Hepatocyte (in vitro differentiated cells): ENCODE measurements at regions not wholly inside any gene's neighbourhood (a gene's known extent, or its start where the extent isn't known, plus 50 kb on each side); places are given as distances from the start of the nearest gene placed in this dataset.
"Not testable (repeated sequence)": the region's sequence is repeated elsewhere in the genome, so short reads cannot be mapped to it uniquely, and the experiment has no call there.

Source experiments
- DNase-seq: peaks from one replicate; pipeline ENCODE4 v3.0.0-alpha.2; 2016; ENCODE audit warnings: low spot score
- H2AFZ ChIP-seq: fragments of 200-600 bp; sonication (generic); 2 replicates; pipeline ENCODE4 v1.6.0; 2016; ENCODE audit warnings: antibody characterized with exemption, mild to moderate bottlenecking
- H3K27ac ChIP-seq: fragments of 200-600 bp; sonication (generic); 2 replicates; pipeline ENCODE4 v1.5.1; 2016; ENCODE audit warnings: mild to moderate bottlenecking
- H3K27me3 ChIP-seq: fragments of 200-600 bp; sonication (generic); 2 replicates; pipeline ENCODE4 v1.6.1; 2016
- H3K36me3 ChIP-seq: fragments of 200-600 bp; sonication (generic); replicated peaks from 2 replicates; pipeline ENCODE4 v1.5.1; 2016; ENCODE audit warnings: low read depth; ENCODE audit not compliant: insufficient read depth
- H3K4me1 ChIP-seq: fragments of 200-600 bp; sonication (generic); 2 replicates; pipeline ENCODE4 v1.5.1; 2016; ENCODE audit warnings: mild to moderate bottlenecking, moderate library complexity; ENCODE audit not compliant: insufficient read depth
- H3K4me2 ChIP-seq: fragments of 200-600 bp; sonication (generic); 2 replicates; pipeline ENCODE4 v1.6.0; 2016
- H3K4me3 ChIP-seq: fragments of 200-600 bp; sonication (generic); 2 replicates; pipeline ENCODE4 v1.5.1; 2016; ENCODE audit warnings: mild to moderate bottlenecking
- H3K79me2 ChIP-seq: fragments of 200-600 bp; sonication (generic); 2 replicates; pipeline ENCODE4 v1.6.0; 2017; ENCODE audit warnings: mild to moderate bottlenecking
- H3K9me2 ChIP-seq: fragments of 200-600 bp; sonication (generic); replicated peaks from 2 replicates; pipeline ENCODE4 v1.6.0; 2017; ENCODE audit warnings: mild to moderate bottlenecking; ENCODE audit not compliant: insufficient read depth
- H3K9me3 ChIP-seq: fragments of 200-600 bp; sonication (generic); 2 replicates; pipeline ENCODE4 v1.5.1; 2016; ENCODE audit warnings: low read depth, mild to moderate bottlenecking
- H4K20me1 ChIP-seq: fragments of 200-600 bp; sonication (generic); 2 replicates; pipeline ENCODE4 v1.6.0; 2016; ENCODE audit warnings: mild to moderate bottlenecking; ENCODE audit not compliant: insufficient read depth, poor library complexity, severe bottlenecking
- WGBS: methylation state at CpG from one replicate; pipeline ENCODE4 v1.1.6; 2016; ENCODE audit warnings: low lambda C conversion rate; ENCODE audit errors: missing lambda C conversion rate; 5-methylcytosine and 5-hydroxymethylcytosine counted together

GRCh38 chr2:91499431-91500050 is 2808.1 kb downstream of the RPIA start:
- H3K4me2 ChIP-seq, H3K9me3 ChIP-seq, H4K20me1 ChIP-seq, H3K27me3 ChIP-seq, H3K4me1 ChIP-seq, H3K79me2 ChIP-seq, H2AFZ ChIP-seq, H3K9me2 ChIP-seq, H3K36me3 ChIP-seq, H3K4me3 ChIP-seq, H3K27ac ChIP-seq: not testable (repeated sequence)
- peak; percentile 5 for DNase-seq
- WGBS = 55% methylated on average over 5 of the region's 5 CpGs

- H3K27ac ChIP-seq, H3K27me3 ChIP-seq, H3K4me1 ChIP-seq, H3K36me3 ChIP-seq, H3K4me3 ChIP-seq, H3K9me3 ChIP-seq, H4K20me1 ChIP-seq, H3K9me2 ChIP-seq, H3K79me2 ChIP-seq, H2AFZ ChIP-seq, H3K4me2 ChIP-seq: not testable (repeated sequence)
- DNase-seq = peak; percentile 3
- WGBS = 80% methylated on average over 6 of the region's 6 CpGs
Measured at GRCh38 chr2:91500246-91500977, 2808.9 kb downstream of the RPIA start.

- H4K20me1 ChIP-seq, H3K36me3 ChIP-seq, H3K27me3 ChIP-seq, H3K9me3 ChIP-seq, H3K4me1 ChIP-seq, H3K27ac ChIP-seq, H3K9me2 ChIP-seq, H3K79me2 ChIP-seq, H3K4me2 ChIP-seq, H3K4me3 ChIP-seq, H2AFZ ChIP-seq: not testable (repeated sequence)
- DNase-seq = peak; percentile 3
- 73% methylated on average over 5 of the region's 5 CpGs for WGBS
Measured at GRCh38 chr2:91500978-91501310, 2809.5 kb downstream of the RPIA start.

DNA sequence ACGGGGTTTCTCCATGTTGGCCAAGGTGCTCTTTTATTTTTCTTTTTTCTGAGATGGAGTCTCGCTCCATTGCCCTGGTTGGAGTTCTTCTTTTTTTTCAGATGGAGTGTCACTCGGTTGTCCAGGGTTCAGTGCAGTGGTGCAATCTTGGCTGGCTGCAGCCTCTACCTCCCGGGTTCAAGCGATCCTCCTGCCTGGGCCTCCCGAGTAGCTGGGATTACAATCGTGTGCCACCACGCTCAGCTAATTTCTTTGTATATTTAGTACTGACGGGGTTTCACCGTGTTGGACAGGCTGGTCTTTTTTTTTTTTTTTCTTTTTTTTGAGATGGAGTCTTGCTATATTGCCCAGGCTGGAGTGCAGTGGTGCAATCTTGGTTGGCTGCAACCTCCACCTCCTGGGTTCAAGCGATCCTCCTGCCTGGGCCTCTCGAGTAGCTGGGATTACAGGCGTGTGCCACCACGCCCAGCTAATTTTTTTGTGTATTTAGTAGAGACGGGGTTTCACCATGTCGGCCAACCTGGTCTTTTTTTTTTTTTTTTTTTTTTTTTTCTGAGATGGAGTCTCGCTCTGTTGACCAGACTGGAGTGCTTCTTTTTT is 2810.1 kb downstream of the RPIA start:
- not testable (repeated sequence) for H3K4me1 ChIP-seq, H3K36me3 ChIP-seq, H3K4me2 ChIP-seq, H2AFZ ChIP-seq, H3K4me3 ChIP-seq, H3K27ac ChIP-seq, DNase-seq, H3K9me3 ChIP-seq, H3K9me2 ChIP-seq, H3K27me3 ChIP-seq, H4K20me1 ChIP-seq, H3K79me2 ChIP-seq
- WGBS = 88% methylated on average over 15 of the region's 17 CpGs

DNA sequence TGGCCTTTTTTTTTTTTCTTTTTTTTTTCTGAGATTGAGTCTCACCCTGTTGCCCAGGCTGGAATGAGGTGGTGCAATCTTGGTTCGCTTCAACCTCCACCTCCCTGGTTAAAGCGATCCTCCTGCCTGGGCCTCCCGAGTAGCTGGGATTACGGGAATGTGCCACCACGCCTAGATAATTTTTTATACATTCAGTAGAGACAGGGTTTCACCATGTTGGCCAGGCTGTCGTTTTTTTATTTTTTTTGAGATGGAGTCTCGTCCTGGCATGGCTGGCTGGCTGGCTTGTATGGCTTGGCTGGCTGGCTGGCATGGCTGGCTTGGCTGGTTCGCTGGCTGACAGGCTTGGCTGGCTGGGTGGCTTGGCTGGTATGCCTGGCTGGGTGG is 2812.1 kb downstream of the RPIA start:
- H3K27ac ChIP-seq = not testable (repeated sequence)
- WGBS = 75% methylated on average over 8 of the region's 8 CpGs

DNA sequence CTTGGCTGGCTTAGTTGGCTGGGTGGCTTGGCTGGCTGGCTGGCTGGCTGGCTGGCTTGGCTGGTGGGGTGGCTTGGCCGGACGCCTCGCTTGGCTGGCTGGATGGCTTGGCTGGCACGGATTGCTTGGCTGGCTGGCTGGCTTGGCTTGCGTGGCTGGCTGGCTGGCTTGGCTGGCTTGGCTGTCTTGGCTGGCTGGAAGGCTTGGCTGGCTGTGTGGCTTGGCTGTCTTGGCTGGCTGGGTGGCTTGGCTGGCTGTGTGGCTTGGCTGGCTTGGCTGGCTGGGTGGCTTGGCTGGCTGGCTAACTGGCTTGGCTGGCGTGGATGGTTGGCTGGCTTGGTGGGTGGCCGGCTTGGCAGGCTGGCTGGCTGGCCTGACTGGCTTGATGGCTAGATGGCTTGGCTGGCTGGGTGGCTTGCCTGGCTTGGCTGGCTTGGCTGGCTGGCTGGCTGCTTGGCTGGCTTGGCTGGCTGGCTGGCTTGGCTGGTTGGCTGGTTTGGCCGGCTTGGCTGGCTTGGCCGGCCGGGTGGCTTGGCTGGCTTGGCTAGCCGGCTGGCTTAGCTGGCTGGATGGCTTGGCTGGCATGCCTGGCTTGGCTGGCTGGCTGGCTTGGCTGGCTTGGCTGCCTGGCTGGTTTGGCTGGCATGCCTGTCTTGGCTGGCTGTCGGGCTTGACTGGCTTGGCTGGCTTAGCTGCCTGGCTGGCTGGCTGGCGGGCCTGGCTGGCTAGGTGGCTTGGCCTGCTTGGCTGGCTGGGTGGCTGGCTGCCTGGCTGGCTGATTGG is 2812.7 kb downstream of the RPIA start:
- H3K27me3 ChIP-seq, H3K4me1 ChIP-seq, H3K4me3 ChIP-seq, H3K4me2 ChIP-seq, H2AFZ ChIP-seq, H4K20me1 ChIP-seq, H3K27ac ChIP-seq, H3K9me2 ChIP-seq, H3K36me3 ChIP-seq, H3K79me2 ChIP-seq, H3K9me3 ChIP-seq: not testable (repeated sequence)
- DNase-seq = peak; percentile 2
- 91% methylated on average over 13 of the region's 13 CpGs for WGBS

More for the DNA sequence above, 2812.1 kb downstream of the RPIA start:
- not testable (repeated sequence) for H3K4me2 ChIP-seq, H3K27me3 ChIP-seq, H4K20me1 ChIP-seq, H3K4me1 ChIP-seq, H3K9me2 ChIP-seq, H3K9me3 ChIP-seq, H3K79me2 ChIP-seq, H3K36me3 ChIP-seq, H2AFZ ChIP-seq, DNase-seq, H3K4me3 ChIP-seq

GRCh38 chr2:91508816-91509215 is 2817.3 kb downstream of the RPIA start:
- H3K27me3 ChIP-seq, H3K4me1 ChIP-seq, H4K20me1 ChIP-seq, H3K79me2 ChIP-seq, H3K4me2 ChIP-seq, H3K27ac ChIP-seq, H3K9me2 ChIP-seq, H2AFZ ChIP-seq, H3K9me3 ChIP-seq, DNase-seq, H3K4me3 ChIP-seq, H3K36me3 ChIP-seq: not testable (repeated sequence)
- WGBS = 78% methylated on average over 3 of the region's 4 CpGs

GRCh38 chr2:91509276-91509675 is 2817.8 kb downstream of the RPIA start:
- H3K36me3 ChIP-seq, H3K79me2 ChIP-seq, H3K9me2 ChIP-seq, H3K4me3 ChIP-seq, H2AFZ ChIP-seq, DNase-seq, H3K4me1 ChIP-seq, H3K9me3 ChIP-seq, H3K27ac ChIP-seq, H3K27me3 ChIP-seq, H4K20me1 ChIP-seq, H3K4me2 ChIP-seq: not testable (repeated sequence)
- 64% methylated on average over 4 of the region's 4 CpGs for whole genome bisulfite sequencing
